CD4-positive, alpha-beta T cell (primary cell): ENCODE measurements at regions not wholly inside any gene's neighbourhood (a gene's known extent, or its start where the extent isn't known, plus 50 kb on each side); places are given as distances from the start of the nearest gene placed in this dataset.

ENCODE experiments used
- ATAC-seq: fragments of 200-7000 bp; cut with Tn5 transposase; one replicate; pipeline ENCODE4 v1.10.0; 2022; ENCODE audit warnings: mild to moderate bottlenecking; ENCODE audit not compliant: poor library complexity
- CTCF ChIA-PET: fragments of 350-600 bp; sonication (Branson Sonifier 250); formaldehyde crosslinking; loops from one replicate; lab custom pipeline; 2021; ENCODE audit warnings: antibody characterized with exemption, inconsistent platforms; lab: Charles Lee
- POLR2A ChIA-PET: fragments of 350-600 bp; sonication (Branson Sonifier 250); formaldehyde crosslinking; loops from one replicate; lab custom pipeline; 2021; ENCODE audit warnings: antibody characterized with exemption, inconsistent platforms; lab: Charles Lee
- DNase-seq, 14 experiments: peaks; one replicate each; pipeline ENCODE4 v3.0.0-alpha.2; 2013 to 2020; ENCODE audit warnings: mixed read lengths in 2 of 14
- H3K27ac ChIP-seq, 2 donors: one replicate each; pipeline versions ENCODE4 v1.5.1 to v1.7.0; 2013; ENCODE audit warnings: low read length in 2 of 2, low read depth in 1 of 2, mild to moderate bottlenecking in 1 of 2
- H3K27me3 ChIP-seq, 2 experiments: 1 replicate in 1 of 2; 2 replicates in 1 of 2; pipeline versions ENCODE4 v1.6.1 to v1.7.0; 2013; ENCODE audit warnings: low read length in 2 of 2, control low read depth in 1 of 2, mild to moderate bottlenecking in 1 of 2, moderate library complexity in 1 of 2; ENCODE audit not compliant: insufficient read depth in 2 of 2, control insufficient read depth in 1 of 2
- H3K36me3 ChIP-seq: one replicate; pipeline ENCODE4 v1.6.1; 2013; ENCODE audit warnings: low read length, control low read depth; ENCODE audit not compliant: insufficient read depth
- H3K4me1 ChIP-seq: one replicate; pipeline ENCODE4 v1.6.1; 2013; ENCODE audit warnings: low read length, control low read depth; ENCODE audit not compliant: insufficient read depth
- H3K4me3 ChIP-seq: one replicate; pipeline ENCODE4 v1.5.1; 2013; ENCODE audit warnings: mild to moderate bottlenecking, low read length, moderate library complexity
- H3K9me3 ChIP-seq, 2 experiments: 1 replicate in 1 of 2; 2 replicates in 1 of 2; pipeline versions ENCODE4 v1.6.1 to v1.7.0; 2013; ENCODE audit warnings: low read length in 2 of 2, mild to moderate bottlenecking in 2 of 2, control low read depth in 1 of 2, moderate library complexity in 1 of 2; ENCODE audit not compliant: control insufficient read depth in 1 of 2, insufficient read depth in 1 of 2
- H3K27ac Mint-ChIP-seq: one replicate; pipeline ENCODE4 v1.8.0; 2020; ENCODE audit warnings: mixed read lengths
- H3K27me3 Mint-ChIP-seq: one replicate; pipeline ENCODE4 v1.8.0; 2021; ENCODE audit warnings: mixed read lengths
- H3K36me3 Mint-ChIP-seq: one replicate; pipeline ENCODE4 v1.8.0; 2021; ENCODE audit warnings: low read depth, mixed read lengths
- H3K4me1 Mint-ChIP-seq: one replicate; pipeline ENCODE4 v1.8.0; 2021; ENCODE audit warnings: low read depth, mixed read lengths
- H3K4me3 Mint-ChIP-seq: one replicate; pipeline ENCODE4 v1.8.0; 2020; ENCODE audit warnings: mild to moderate bottlenecking, mixed read lengths
- H3K9me3 Mint-ChIP-seq: one replicate; pipeline ENCODE4 v1.8.0; 2020; ENCODE audit warnings: mixed read lengths
- intact Hi-C, 2 experiments: fragments of 100-400 bp; cut with DNase I in 1 of 2; cut with micrococcal nuclease in 1 of 2; formaldehyde crosslinking; loops; one replicate each; pipeline versions ENCODE4 v1.15.1 to v1.9.0; 2023 to 2025; cut with DNase I, micrococcal nuclease
- TF ChIP-seq, protein P1 (sequence below): fragments of 200-600 bp; IDR thresholded peaks from one replicate; pipeline ENCODE4 v1.8.0; 2022; ENCODE audit warnings: antibody characterized with exemption, mild to moderate bottlenecking

DNA sequence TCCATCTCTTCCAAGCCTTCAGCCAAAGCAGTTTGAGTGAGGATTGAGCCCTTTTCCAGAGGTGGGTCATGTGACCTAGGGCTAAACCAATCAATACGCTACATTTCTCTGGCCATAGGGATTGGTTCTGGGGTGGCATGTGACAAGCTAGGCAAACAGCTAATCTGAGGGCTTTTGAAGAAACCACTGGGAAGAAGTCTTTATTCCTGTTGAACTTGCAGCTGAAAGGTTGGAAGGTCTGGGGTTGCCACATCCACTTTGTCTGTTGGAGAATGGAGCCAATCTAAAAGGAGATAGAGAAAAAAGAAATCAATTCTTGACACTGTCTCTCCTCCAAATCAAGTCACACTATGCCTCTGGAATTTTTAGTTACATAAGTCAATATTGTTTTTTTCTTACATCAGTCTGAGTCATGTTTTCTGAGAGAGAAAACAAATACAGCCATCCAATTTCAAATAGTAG is 637.8 kb upstream of the WWC1 start:
- Mint-ChIP-seq H3K4me3 (no peak overlapping the region), H3K9me3 (no peaks in the 10 kb centered on the region), H3K27ac (no peak overlapping the region), H3K4me1 (no peaks in the 10 kb centered on the region), H3K36me3 (no peaks in the 10 kb centered on the region), H3K27me3 (no peaks in the 10 kb centered on the region)
- CTCF ChIA-PET: no interaction called here
- DNase-seq (no peak), ATAC-seq (no peak)
- POLR2A ChIA-PET: no interaction called here
- no peak overlapping the region for H3K4me3 ChIP-seq
- no peaks in the 10 kb centered on the region for H3K4me1 ChIP-seq
- TF ChIP-seq, protein P1, sequence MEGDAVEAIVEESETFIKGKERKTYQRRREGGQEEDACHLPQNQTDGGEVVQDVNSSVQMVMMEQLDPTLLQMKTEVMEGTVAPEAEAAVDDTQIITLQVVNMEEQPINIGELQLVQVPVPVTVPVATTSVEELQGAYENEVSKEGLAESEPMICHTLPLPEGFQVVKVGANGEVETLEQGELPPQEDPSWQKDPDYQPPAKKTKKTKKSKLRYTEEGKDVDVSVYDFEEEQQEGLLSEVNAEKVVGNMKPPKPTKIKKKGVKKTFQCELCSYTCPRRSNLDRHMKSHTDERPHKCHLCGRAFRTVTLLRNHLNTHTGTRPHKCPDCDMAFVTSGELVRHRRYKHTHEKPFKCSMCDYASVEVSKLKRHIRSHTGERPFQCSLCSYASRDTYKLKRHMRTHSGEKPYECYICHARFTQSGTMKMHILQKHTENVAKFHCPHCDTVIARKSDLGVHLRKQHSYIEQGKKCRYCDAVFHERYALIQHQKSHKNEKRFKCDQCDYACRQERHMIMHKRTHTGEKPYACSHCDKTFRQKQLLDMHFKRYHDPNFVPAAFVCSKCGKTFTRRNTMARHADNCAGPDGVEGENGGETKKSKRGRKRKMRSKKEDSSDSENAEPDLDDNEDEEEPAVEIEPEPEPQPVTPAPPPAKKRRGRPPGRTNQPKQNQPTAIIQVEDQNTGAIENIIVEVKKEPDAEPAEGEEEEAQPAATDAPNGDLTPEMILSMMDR: no peak
- no peak overlapping the region for H3K27ac ChIP-seq
- no peaks in the 10 kb centered on the region for H3K27me3 ChIP-seq
- H3K9me3 ChIP-seq: no peaks in the 10 kb centered on the region
- intact Hi-C loops: no loop called here
- no peaks in the 10 kb centered on the region for H3K36me3 ChIP-seq

DNA sequence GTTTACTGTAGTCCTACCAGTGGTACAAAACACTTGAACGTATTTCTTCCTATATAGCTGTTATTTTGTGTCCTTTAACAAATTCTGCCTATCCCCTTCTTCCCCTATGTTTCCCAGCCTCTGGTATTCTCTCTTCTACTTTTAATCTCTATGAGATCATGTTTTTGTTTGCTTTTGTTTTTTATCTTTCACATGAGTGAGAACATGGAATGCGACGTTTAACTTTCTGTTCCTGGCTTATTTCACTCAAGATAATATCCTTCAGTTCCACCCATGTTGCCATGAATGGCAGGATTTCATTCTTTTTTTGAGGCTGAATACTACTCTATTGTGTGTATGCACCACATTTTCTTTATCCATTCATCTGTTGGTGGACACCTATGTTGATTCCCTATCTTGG is 634.4 kb upstream of the WWC1 start:
- H3K27me3 Mint-ChIP-seq: no peaks in the 10 kb centered on the region
- POLR2A ChIA-PET: no interaction called here
- H3K36me3 Mint-ChIP-seq: no peaks in the 10 kb centered on the region

DNA sequence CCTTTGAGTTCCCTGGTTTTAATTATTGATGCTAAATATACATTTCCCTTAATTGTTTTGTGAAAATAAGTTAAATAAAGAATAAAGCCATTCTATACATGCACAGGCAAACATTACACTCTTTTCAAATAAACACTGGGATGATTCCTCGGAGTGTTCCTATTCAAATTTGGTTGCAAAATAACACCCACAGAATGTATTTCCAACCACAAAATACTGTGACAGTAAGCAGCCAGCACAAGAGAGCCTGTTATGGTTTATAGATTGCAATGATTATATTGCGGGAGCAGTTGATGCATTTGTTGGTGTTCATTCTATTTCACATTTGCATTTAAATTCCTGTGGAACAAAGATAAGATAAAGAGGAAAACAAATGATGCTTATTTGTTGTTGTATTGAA is 632.6 kb upstream of the WWC1 start:
- H3K36me3 Mint-ChIP-seq: no peaks in the 10 kb centered on the region
- intact Hi-C loops: no loop called here
- H3K4me1 ChIP-seq: no peaks in the 10 kb centered on the region

More for the DNA sequence above, 634.4 kb upstream of the WWC1 start:
- H3K36me3 ChIP-seq: no peaks in the 10 kb centered on the region
- CTCF ChIA-PET: no interaction called here
- TF ChIP-seq, protein P1: no peak
- no peak overlapping the region for H3K27ac ChIP-seq
- H3K27ac Mint-ChIP-seq: no peak overlapping the region
- no peaks in the 10 kb centered on the region for H3K4me1 Mint-ChIP-seq
- no peak for DNase-seq
- H3K4me3 Mint-ChIP-seq: no peak overlapping the region
- no peaks in the 10 kb centered on the region for H3K9me3 Mint-ChIP-seq
- no peak for ATAC-seq
- no peak overlapping the region for H3K4me3 ChIP-seq
- no peaks in the 10 kb centered on the region for H3K27me3 ChIP-seq
- H3K9me3 ChIP-seq: no peaks in the 10 kb centered on the region
- intact Hi-C loops: no loop called here
- no peaks in the 10 kb centered on the region for H3K4me1 ChIP-seq

More for the DNA sequence above, 632.6 kb upstream of the WWC1 start:
- POLR2A ChIA-PET: no interaction called here
- no peak for ATAC-seq
- H3K9me3 ChIP-seq: no peaks in the 10 kb centered on the region
- no peaks in the 10 kb centered on the region for H3K27me3 Mint-ChIP-seq
- TF ChIP-seq, protein P1: no peak
- no peaks in the 10 kb centered on the region for H3K27me3 ChIP-seq
- no peaks in the 10 kb centered on the region for H3K4me1 Mint-ChIP-seq
- CTCF ChIA-PET: no interaction called here
- H3K36me3 ChIP-seq: no peaks in the 10 kb centered on the region
- no peak overlapping the region for H3K27ac ChIP-seq
- no peak overlapping the region for H3K27ac Mint-ChIP-seq
- no peaks in the 10 kb centered on the region for H3K9me3 Mint-ChIP-seq
- no peak for DNase-seq
- H3K4me3 Mint-ChIP-seq: no peak overlapping the region
- H3K4me3 ChIP-seq: no peak overlapping the region
